ENCODE measurements at regions not wholly inside any gene's neighbourhood (a gene's known extent, or its start where the extent isn't known, plus 50 kb on each side); places are given as distances from the start of the nearest gene placed in this dataset.

- TF ChIP-seq EP300 (IDR thresholded peaks at IDR 0.05) (no peak), CTCF (IDR thresholded peaks at IDR 0.05) (no peak)
Measured at GRCh38 chr7:35422715-35423114, 168.8 kb upstream of the TBX20 start.
